Spleen (tissue), 11 donors: ENCODE measurements at regions not wholly inside any gene's neighbourhood (a gene's known extent, or its start where the extent isn't known, plus 50 kb on each side); places are given as distances from the start of the nearest gene placed in this dataset.

Experiments
- DNase-seq: peaks from one replicate; pipeline ENCODE4 v3.0.0-alpha.2; 2020
- H3K27ac ChIP-seq, 8 donors: fragments of 200-600 bp; sonication (generic) in 7 of 8; 1 replicate in 4 of 8; 2 replicates in 4 of 8; pipeline versions ENCODE4 v1.5.0 to v1.8.0; 2016 to 2021; ENCODE audit warnings: inconsistent platforms in 4 of 8, mild to moderate bottlenecking in 4 of 8, moderate library complexity in 1 of 8
- H3K27me3 ChIP-seq, 7 donors: fragments of 200-600 bp; sonication (generic) in 6 of 7; replicated peaks in 1 of 7; 1 replicate in 4 of 7; 2 replicates in 3 of 7; pipeline versions ENCODE4 v1.5.0 to v1.8.0; 2016 to 2021; ENCODE audit warnings: inconsistent platforms in 3 of 7, mild to moderate bottlenecking in 1 of 7
- H3K36me3 ChIP-seq, 6 donors: fragments of 200-600 bp; sonication (generic) in 5 of 6; 1 replicate in 4 of 6; 2 replicates in 2 of 6; pipeline versions ENCODE4 v1.5.0 to v1.8.0; 2016 to 2021; ENCODE audit warnings: inconsistent platforms in 2 of 6
- H3K4me1 ChIP-seq, 6 donors: fragments of 200-600 bp; sonication (generic) in 5 of 6; 1 replicate in 3 of 6; 2 replicates in 3 of 6; pipeline versions ENCODE4 v1.5.0 to v1.8.0; 2016 to 2021; ENCODE audit warnings: inconsistent platforms in 3 of 6
- H3K4me3 ChIP-seq, 8 donors: fragments of 200-600 bp; sonication (generic) in 7 of 8; 1 replicate in 4 of 8; 2 replicates in 4 of 8; pipeline versions ENCODE4 v1.5.0 to v1.8.0; 2016 to 2021; ENCODE audit warnings: inconsistent platforms in 4 of 8, mild to moderate bottlenecking in 4 of 8, moderate library complexity in 2 of 8
- H3K9me3 ChIP-seq, 8 donors: fragments of 200-600 bp; sonication (generic) in 7 of 8; 1 replicate in 4 of 8; 2 replicates in 4 of 8; pipeline versions ENCODE4 v1.5.0 to v1.8.0; 2016 to 2021; ENCODE audit warnings: inconsistent platforms in 4 of 8
- POLR2A ChIP-seq, 3 donors: fragments of 450-650 bp; IDR thresholded peaks; one replicate each; pipeline ENCODE4 v1.5.1; 2017; ENCODE audit warnings: antibody characterized with exemption in 3 of 3, mild to moderate bottlenecking in 1 of 3
- POLR2AphosphoS5 ChIP-seq, 3 donors: sonication (generic); formaldehyde crosslinking; IDR thresholded peaks; one replicate each; pipeline ENCODE4 v1.5.1; 2017; ENCODE audit warnings: antibody characterized with exemption in 3 of 3
- WGBS, 5 donors: extraction: QIAGEN DNeasy Blood & Tissue Kit in 3 of 5; methylation state at CpG; one replicate each; pipeline versions ENCODE4 v1.1.5 to v1.1.7; 2013 to 2018; 5-methylcytosine and 5-hydroxymethylcytosine counted together
- intact Hi-C: fragments of 100-400 bp; cut with DNase I; formaldehyde crosslinking; loops from one replicate; pipeline ENCODE4 v1.15.0; 2023; ENCODE audit warnings: low total_unique reads
- TF ChIP-seq, protein P1 (sequence below), 11 experiments: fragments of 200-600 bp in 7 of 11; fragments of 450-650 bp in 4 of 11; sonication (generic) in 4 of 11; IDR thresholded peaks in 8 of 11; conservative IDR thresholded peaks in 3 of 11; 1 replicate in 7 of 11; 2 replicates in 4 of 11; pipeline versions ENCODE4 v1.4.0 to v1.8.0; 2016 to 2021; ENCODE audit warnings: antibody characterized with exemption in 11 of 11, inconsistent platforms in 4 of 11, mild to moderate bottlenecking in 1 of 11
- donor health status: healthy with polysubstance abuse.
- donor health status: DM: no; HTN: no; CAD: no; lungs with moderate emphysema.
- donor health status: DM: no; HTN: no; CAD: no.
- donor health status: Bipolar disorder and iron deficiency.
- donor health status: healthy.
- donor health status: DM: no; HTN: no; CAD: no.
- donor health status: DM: yes; HTN: yes; CAD: no.

DNA sequence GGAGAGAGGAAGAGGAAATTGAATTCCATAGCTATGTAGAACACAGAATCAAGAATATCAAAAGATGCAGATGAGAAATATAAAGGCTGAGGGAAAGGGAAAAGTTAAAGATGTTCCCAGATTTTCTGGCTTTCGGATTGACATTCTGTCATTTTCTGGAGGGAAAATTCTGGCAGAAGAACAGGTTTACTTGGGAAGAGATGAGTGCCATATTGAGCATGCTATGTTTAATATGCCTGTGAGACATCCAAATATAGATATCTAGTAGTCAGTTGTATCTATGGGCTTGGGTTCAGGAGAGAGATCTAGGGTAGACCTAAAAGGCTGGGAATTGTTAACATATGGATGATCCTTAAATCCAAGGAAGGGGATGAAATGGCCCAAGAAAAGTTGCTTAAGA lies 181.9 kb upstream of the ARG1 start:
- no peak for DNase-seq
- TF ChIP-seq POLR2AphosphoS5 (IDR thresholded peaks at IDR 0.05) = no peak
- TF ChIP-seq, protein P1, sequence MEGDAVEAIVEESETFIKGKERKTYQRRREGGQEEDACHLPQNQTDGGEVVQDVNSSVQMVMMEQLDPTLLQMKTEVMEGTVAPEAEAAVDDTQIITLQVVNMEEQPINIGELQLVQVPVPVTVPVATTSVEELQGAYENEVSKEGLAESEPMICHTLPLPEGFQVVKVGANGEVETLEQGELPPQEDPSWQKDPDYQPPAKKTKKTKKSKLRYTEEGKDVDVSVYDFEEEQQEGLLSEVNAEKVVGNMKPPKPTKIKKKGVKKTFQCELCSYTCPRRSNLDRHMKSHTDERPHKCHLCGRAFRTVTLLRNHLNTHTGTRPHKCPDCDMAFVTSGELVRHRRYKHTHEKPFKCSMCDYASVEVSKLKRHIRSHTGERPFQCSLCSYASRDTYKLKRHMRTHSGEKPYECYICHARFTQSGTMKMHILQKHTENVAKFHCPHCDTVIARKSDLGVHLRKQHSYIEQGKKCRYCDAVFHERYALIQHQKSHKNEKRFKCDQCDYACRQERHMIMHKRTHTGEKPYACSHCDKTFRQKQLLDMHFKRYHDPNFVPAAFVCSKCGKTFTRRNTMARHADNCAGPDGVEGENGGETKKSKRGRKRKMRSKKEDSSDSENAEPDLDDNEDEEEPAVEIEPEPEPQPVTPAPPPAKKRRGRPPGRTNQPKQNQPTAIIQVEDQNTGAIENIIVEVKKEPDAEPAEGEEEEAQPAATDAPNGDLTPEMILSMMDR (IDR thresholded peaks at IDR 0.05 in 8 of 11, conservative IDR thresholded peaks at IDR 0.05 in 3 of 11) = no peak
- no peak for TF ChIP-seq POLR2A (IDR thresholded peaks at IDR 0.05)
- H3K27ac ChIP-seq = no peak overlapping the region
- no peaks in the 10 kb centered on the region for H3K36me3 ChIP-seq
- 95 to 100% (median 96%) methylated on average over 1 of the region's 1 CpG for WGBS, 5 donors
- H3K9me3 ChIP-seq = peaks cover 0 to 14% (median 9%) of the 10 kb centered on the region in 8 donors
- H3K4me3 ChIP-seq = no peak overlapping the region
- intact Hi-C loops = no loop called here
- H3K4me1 ChIP-seq = peaks cover 0 to 8% (median 0%) of the 10 kb centered on the region in 6 donors
- no peaks in the 10 kb centered on the region for H3K27me3 ChIP-seq

DNA sequence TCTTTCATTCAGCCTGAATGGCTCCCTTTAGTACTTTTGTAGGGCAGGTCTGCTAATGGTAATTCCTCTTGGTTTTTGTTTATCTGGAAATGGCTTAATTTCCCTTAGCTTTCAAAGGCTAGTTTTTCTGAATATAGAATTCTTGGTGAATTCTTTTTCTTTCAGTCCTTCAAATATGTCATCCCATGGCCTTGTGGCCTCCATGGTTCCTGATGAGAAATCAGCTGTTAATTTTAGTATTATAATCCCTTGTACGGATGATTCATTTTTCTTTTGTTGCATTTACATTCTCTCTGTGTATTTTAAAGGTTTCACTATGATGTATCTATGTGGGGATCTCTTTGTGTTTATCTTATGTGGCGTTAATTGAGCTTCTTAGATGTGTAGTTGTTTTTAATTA lies 179.6 kb upstream of the ARG1 start:
- DNase-seq = no peak
- H3K27me3 ChIP-seq = no peaks in the 10 kb centered on the region
- intact Hi-C loops = no loop called here
- H3K36me3 ChIP-seq = no peaks in the 10 kb centered on the region
- peaks cover 0 to 14% (median 9%) of the 10 kb centered on the region in 8 donors for H3K9me3 ChIP-seq
- TF ChIP-seq POLR2A (IDR thresholded peaks at IDR 0.05) = no peak
- H3K4me1 ChIP-seq = no peaks in the 10 kb centered on the region
- no peak overlapping the region for H3K27ac ChIP-seq
- 85 to 97% (median 93%) methylated on average over 2 of the region's 2 CpGs for WGBS, 5 donors
- H3K4me3 ChIP-seq = no peak overlapping the region

- 75 to 100% (median 95%) methylated on average over 1 of the region's 1 CpG for WGBS, 5 donors
- TF ChIP-seq POLR2A (IDR thresholded peaks at IDR 0.05) (no peak), POLR2AphosphoS5 (IDR thresholded peaks at IDR 0.05) (no peak)
- TF ChIP-seq, protein P1 (IDR thresholded peaks at IDR 0.05 in 8 of 11, conservative IDR thresholded peaks at IDR 0.05 in 3 of 11) = no peak
- intact Hi-C loops = no loop called here
- no peak overlapping the region for H3K4me3 ChIP-seq
- no peaks in the 10 kb centered on the region for H3K27me3 ChIP-seq
- H3K27ac ChIP-seq = no peak overlapping the region
- H3K36me3 ChIP-seq = no peaks in the 10 kb centered on the region
- H3K9me3 ChIP-seq = peaks cover 0 to 14% (median 9%) of the 10 kb centered on the region in 8 donors
- DNase-seq = no peak
- no peaks in the 10 kb centered on the region for H3K4me1 ChIP-seq
Observed at GRCh38 chr6:131394768-131395432, 178.1 kb upstream of the ARG1 start.

DNA sequence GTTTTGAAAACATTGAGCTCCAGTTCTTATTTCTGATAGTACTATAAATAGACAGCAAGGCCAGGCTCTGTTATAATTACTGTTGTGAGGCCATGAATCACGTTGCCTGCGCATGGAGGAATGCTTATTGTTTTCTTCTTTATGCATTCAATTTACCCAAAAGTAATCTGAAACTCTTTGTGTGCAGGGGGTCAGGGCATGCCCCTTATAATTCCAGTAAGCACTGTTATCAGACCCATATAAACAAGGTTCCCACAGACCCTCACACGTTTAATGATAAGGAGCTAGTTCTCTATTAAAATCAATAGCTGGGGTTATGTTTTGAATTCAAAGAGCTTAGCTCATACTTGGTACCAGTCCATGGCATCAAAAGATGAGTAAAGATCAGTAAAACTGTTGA lies 174.8 kb upstream of the ARG1 start:
- no peaks in the 10 kb centered on the region for H3K36me3 ChIP-seq
- H3K27me3 ChIP-seq = no peaks in the 10 kb centered on the region
- intact Hi-C loops = no loop called here
- TF ChIP-seq POLR2A (IDR thresholded peaks at IDR 0.05) (no peak), POLR2AphosphoS5 (IDR thresholded peaks at IDR 0.05) (no peak)
- TF ChIP-seq, protein P1 (IDR thresholded peaks at IDR 0.05 in 8 of 11, conservative IDR thresholded peaks at IDR 0.05 in 3 of 11) = no peak
- no peaks in the 10 kb centered on the region for H3K4me1 ChIP-seq
- no peak for DNase-seq
- no peak overlapping the region for H3K27ac ChIP-seq
- 68 to 88% (median 77%) methylated on average over 3 of the region's 3 CpGs for WGBS, 5 donors
- no peak overlapping the region for H3K4me3 ChIP-seq
- peaks cover 0 to 22% (median 11%) of the 10 kb centered on the region in 8 donors for H3K9me3 ChIP-seq
